22Rv1 (cell line): ENCODE measurements at regions not wholly inside any gene's neighbourhood (a gene's known extent, or its start where the extent isn't known, plus 50 kb on each side); places are given as distances from the start of the nearest gene placed in this dataset.

Source experiments
- H3K27ac ChIP-seq: fragments of 450-650 bp; 2 replicates; pipeline ENCODE4 v1.5.1; 2017
- CTCF ChIP-seq: fragments of 450-650 bp; IDR thresholded peaks from 2 replicates; pipeline ENCODE4 v1.5.1; 2017; ENCODE audit warnings: mild to moderate bottlenecking
- ZFX ChIP-seq: fragments of 450-650 bp; IDR thresholded peaks from 2 replicates; pipeline ENCODE4 v1.6.1; 2017; ENCODE audit warnings: antibody characterized with exemption, borderline replicate concordance

GRCh38 chr7:41869596-41869995 is 166.7 kb upstream of the INHBA start:
- no peak for TF ChIP-seq ZFX
- TF ChIP-seq CTCF, result no peak
- H3K27ac ChIP-seq, result no peak overlapping the region

GRCh38 chr7:41869091-41869490 is 166.2 kb upstream of the INHBA start:
- H3K27ac ChIP-seq, result no peak overlapping the region
- TF ChIP-seq ZFX (no peak), CTCF (no peak)

GRCh38 chr7:41867639-41868280 is 164.9 kb upstream of the INHBA start:
- no peak overlapping the region for H3K27ac ChIP-seq
- TF ChIP-seq ZFX (no peak), CTCF (no peak)

- TF ChIP-seq ZFX (no peak), CTCF (no peak)
- no peak overlapping the region for H3K27ac ChIP-seq
Measured at GRCh38 chr7:41862261-41862660, 159.4 kb upstream of the INHBA start.

GRCh38 chr7:41861642-41862041 is 158.8 kb upstream of the INHBA start:
- H3K27ac ChIP-seq, result no peak overlapping the region
- TF ChIP-seq CTCF, result no peak
- TF ChIP-seq ZFX, result no peak

GRCh38 chr7:41858201-41858600 is 155.3 kb upstream of the INHBA start:
- no peak overlapping the region for H3K27ac ChIP-seq
- TF ChIP-seq ZFX (no peak), CTCF (no peak)

- no peak overlapping the region for H3K27ac ChIP-seq
- no peak for TF ChIP-seq ZFX
- TF ChIP-seq CTCF, result no peak
Measured at GRCh38 chr7:41855798-41856197, 152.9 kb upstream of the INHBA start.
